ENCODE measurements at regions not wholly inside any gene's neighbourhood (a gene's known extent, or its start where the extent isn't known, plus 50 kb on each side); places are given as distances from the start of the nearest gene placed in this dataset.

GRCh38 chr12:17540921-17541320, 549.1 kb downstream of the RERGL start:
- H3K4me2 ChIP-seq (ENCODE audit: low read depth, low read length) = no peak overlapping the region
- H3K4me3 ChIP-seq (ENCODE audit: low read length) = no peak overlapping the region
- H3K9me2 ChIP-seq (replicated peaks; ENCODE audit: insufficient read depth, low read length) = no peaks in the 10 kb centered on the region
- DNase-seq = no peak
- no peaks in the 10 kb centered on the region for H4K20me1 ChIP-seq (ENCODE audit: insufficient read depth, low read length)
- H3F3A ChIP-seq (ENCODE audit: insufficient read depth, low read length) = no peaks in the 10 kb centered on the region
- no peaks in the 10 kb centered on the region for H3K36me3 ChIP-seq (replicated peaks; ENCODE audit: insufficient read depth, low read length)
- H2AFZ ChIP-seq (ENCODE audit: low read length) = no peak overlapping the region
- H3K27ac ChIP-seq (ENCODE audit: low read length) = no peak overlapping the region
- H3K9me3 ChIP-seq (replicated peaks; ENCODE audit: insufficient read depth, low read length) = no peaks in the 10 kb centered on the region
- TF ChIP-seq, protein P1, sequence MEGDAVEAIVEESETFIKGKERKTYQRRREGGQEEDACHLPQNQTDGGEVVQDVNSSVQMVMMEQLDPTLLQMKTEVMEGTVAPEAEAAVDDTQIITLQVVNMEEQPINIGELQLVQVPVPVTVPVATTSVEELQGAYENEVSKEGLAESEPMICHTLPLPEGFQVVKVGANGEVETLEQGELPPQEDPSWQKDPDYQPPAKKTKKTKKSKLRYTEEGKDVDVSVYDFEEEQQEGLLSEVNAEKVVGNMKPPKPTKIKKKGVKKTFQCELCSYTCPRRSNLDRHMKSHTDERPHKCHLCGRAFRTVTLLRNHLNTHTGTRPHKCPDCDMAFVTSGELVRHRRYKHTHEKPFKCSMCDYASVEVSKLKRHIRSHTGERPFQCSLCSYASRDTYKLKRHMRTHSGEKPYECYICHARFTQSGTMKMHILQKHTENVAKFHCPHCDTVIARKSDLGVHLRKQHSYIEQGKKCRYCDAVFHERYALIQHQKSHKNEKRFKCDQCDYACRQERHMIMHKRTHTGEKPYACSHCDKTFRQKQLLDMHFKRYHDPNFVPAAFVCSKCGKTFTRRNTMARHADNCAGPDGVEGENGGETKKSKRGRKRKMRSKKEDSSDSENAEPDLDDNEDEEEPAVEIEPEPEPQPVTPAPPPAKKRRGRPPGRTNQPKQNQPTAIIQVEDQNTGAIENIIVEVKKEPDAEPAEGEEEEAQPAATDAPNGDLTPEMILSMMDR (IDR thresholded peaks at IDR 0.05; ENCODE audit: low read length) = no peak
- TF ChIP-seq EZH2phosphoT487 (IDR thresholded peaks at IDR 0.05; ENCODE audit: low read length) (no peak), EZH2 (optimal IDR thresholded peaks at IDR 0.05; ENCODE audit: low read depth, low read length) (no peak)
- H3K4me1 ChIP-seq (ENCODE audit: low read length) = no peaks in the 10 kb centered on the region
- no peaks in the 10 kb centered on the region for H3K27me3 ChIP-seq (replicated peaks; ENCODE audit: insufficient read depth, low read length)
- H3K79me2 ChIP-seq (ENCODE audit: low read length) = no peaks in the 10 kb centered on the region
- H3K9ac ChIP-seq (ENCODE audit: low read length) = no peak overlapping the region

- no peak overlapping the region for H3K9ac ChIP-seq (ENCODE audit: low read length)
- TF ChIP-seq EZH2phosphoT487 (IDR thresholded peaks at IDR 0.05; ENCODE audit: low read length) (no peak), EZH2 (optimal IDR thresholded peaks at IDR 0.05; ENCODE audit: low read depth, low read length) (no peak)
- TF ChIP-seq, protein P1 (IDR thresholded peaks at IDR 0.05; ENCODE audit: low read length) = no peak
- no peak overlapping the region for H2AFZ ChIP-seq (ENCODE audit: low read length)
- no peak overlapping the region for H3K4me3 ChIP-seq (ENCODE audit: low read length)
- no peaks in the 10 kb centered on the region for H3K9me2 ChIP-seq (replicated peaks; ENCODE audit: insufficient read depth, low read length)
- no peaks in the 10 kb centered on the region for H3K4me1 ChIP-seq (ENCODE audit: low read length)
- no peaks in the 10 kb centered on the region for H3K27me3 ChIP-seq (replicated peaks; ENCODE audit: insufficient read depth, low read length)
- no peak overlapping the region for H3K27ac ChIP-seq (ENCODE audit: low read length)
- H3F3A ChIP-seq (ENCODE audit: insufficient read depth, low read length) = no peaks in the 10 kb centered on the region
- H3K9me3 ChIP-seq (replicated peaks; ENCODE audit: insufficient read depth, low read length) = no peaks in the 10 kb centered on the region
- no peaks in the 10 kb centered on the region for H3K36me3 ChIP-seq (replicated peaks; ENCODE audit: insufficient read depth, low read length)
- H4K20me1 ChIP-seq (ENCODE audit: insufficient read depth, low read length) = no peaks in the 10 kb centered on the region
- DNase-seq = no peak
- no peak overlapping the region for H3K4me2 ChIP-seq (ENCODE audit: low read depth, low read length)
- H3K79me2 ChIP-seq (ENCODE audit: low read length) = no peaks in the 10 kb centered on the region
Measured at GRCh38 chr12:17528394-17528793, 561.6 kb downstream of the RERGL start.

DNA sequence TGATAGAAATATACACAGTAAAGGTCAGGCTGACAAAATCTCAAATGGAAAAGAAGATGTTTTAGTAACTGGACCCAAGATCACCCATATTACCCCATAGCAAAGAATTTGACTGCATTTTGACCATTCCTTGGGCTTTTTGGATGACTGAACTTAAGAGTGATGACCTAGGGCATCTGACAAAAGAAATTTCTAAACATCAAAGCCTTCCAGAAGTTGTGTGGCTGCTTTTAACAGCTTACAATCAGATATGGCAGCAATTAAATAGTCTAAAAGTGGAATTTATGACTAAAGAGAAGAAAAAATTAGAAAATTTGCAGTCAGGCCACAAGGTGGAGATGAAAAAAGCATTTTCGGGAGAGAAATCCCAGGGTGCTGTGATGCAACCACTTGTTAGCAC, 563.0 kb downstream of the RERGL start:
- Histone ChIP-seq H4K20me1 (ENCODE audit: insufficient read depth, low read length) (no peaks in the 10 kb centered on the region), H3K4me1 (ENCODE audit: low read length) (no peaks in the 10 kb centered on the region), H3K4me3 (ENCODE audit: low read length) (no peak overlapping the region), H3K4me2 (ENCODE audit: low read depth, low read length) (no peak overlapping the region), H3K27me3 (replicated peaks; ENCODE audit: insufficient read depth, low read length) (no peaks in the 10 kb centered on the region), H3K9me3 (replicated peaks; ENCODE audit: insufficient read depth, low read length) (no peaks in the 10 kb centered on the region), H3F3A (ENCODE audit: insufficient read depth, low read length) (no peaks in the 10 kb centered on the region), H3K27ac (ENCODE audit: low read length) (no peak overlapping the region), H2AFZ (ENCODE audit: low read length) (no peak overlapping the region), H3K9me2 (replicated peaks; ENCODE audit: insufficient read depth, low read length) (no peaks in the 10 kb centered on the region), H3K79me2 (ENCODE audit: low read length) (no peaks in the 10 kb centered on the region), H3K9ac (ENCODE audit: low read length) (no peak overlapping the region), H3K36me3 (replicated peaks; ENCODE audit: insufficient read depth, low read length) (no peaks in the 10 kb centered on the region)
- TF ChIP-seq EZH2phosphoT487 (IDR thresholded peaks at IDR 0.05; ENCODE audit: low read length) (no peak), EZH2 (optimal IDR thresholded peaks at IDR 0.05; ENCODE audit: low read depth, low read length) (no peak)
- TF ChIP-seq, protein P1 (IDR thresholded peaks at IDR 0.05; ENCODE audit: low read length) = no peak
- no peak for DNase-seq

All from MM.1S (cell line).